ENCODE measurements at regions not wholly inside any gene's neighbourhood (a gene's known extent, or its start where the extent isn't known, plus 50 kb on each side); places are given as distances from the start of the nearest gene placed in this dataset.
"Not testable (repeated sequence)": the region's sequence is repeated elsewhere in the genome, so short reads cannot be mapped to it uniquely, and the experiment has no call there.

- DNase-seq (ENCODE audit: low spot score): no peak
These were observed 109.6 kb downstream of the KCNJ2 start for GRCh38 chr17:70278844-70279462.

DNA sequence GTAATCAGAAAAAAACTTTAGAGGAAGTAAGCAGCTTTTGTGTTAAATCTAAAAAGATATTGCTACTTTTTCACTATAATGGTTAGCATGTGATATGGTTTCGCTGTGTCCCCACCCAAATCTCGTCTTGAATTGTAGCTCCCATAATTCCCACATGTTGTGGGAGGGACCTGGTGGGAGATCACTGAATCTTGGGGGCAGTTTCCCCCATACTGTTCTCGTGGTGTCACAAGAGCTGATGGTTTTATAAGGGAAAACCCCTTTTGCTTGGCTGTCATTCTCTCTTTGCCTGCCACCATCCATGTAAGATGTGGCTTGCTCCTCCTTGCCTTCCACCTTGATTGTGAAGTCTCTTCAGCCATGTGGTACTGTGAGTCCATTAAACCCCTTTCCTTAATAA lies 117.1 kb downstream of the KCNJ2 start:
- DNase-seq (ENCODE audit: low spot score): no peak

DNA sequence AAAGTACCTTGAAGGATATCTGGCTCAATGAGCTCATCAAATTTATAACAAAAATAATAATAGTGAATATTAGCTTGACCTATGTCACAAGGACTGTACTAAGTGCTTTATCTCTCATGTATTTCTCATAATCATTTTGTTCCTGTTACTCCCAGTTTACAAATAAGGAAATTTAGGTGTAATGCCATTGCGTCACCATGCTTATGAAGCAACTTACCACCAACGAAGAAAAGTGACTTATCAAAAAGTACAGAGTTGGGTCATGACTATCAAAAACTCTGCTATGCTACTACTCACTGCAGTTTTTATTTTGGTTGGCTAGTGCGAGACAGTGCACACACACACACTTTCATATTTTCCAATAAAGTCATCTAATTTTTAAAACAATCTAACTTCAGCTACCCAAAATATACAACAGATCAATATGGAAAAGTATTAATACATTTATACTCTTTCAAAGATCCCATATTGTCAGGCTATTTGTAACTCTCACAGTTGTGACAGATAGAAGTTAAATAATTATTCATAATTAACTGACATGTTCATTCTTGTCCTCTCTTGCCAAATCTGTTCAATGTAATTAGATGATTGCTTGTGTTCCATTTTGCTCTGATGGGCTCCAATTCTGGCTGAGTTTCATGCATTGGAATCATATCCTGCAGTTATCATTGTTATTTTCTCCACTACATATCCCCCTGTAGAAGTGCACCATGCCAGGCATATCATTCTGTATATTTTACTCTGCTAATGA lies 119.4 kb downstream of the KCNJ2 start:
- no peak for DNase-seq (ENCODE audit: low spot score)

DNA sequence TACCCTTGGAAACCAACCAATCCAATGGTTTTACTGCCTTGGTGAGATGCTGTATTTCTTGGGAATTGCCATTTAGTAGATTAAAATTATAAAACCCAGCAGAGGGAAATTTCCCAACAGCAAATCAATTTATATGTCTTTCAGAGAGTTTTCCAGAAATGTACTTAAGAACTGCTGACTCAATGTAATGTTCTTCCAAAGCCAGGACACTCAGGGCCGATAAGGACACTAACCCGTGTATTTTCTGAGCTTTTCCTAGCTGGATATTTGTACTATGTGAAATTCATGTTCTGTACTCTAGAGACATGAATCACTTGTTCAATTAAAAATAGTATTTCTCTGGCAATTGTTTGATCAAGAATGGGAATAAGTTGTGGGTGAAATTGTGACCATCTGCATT lies 121.4 kb downstream of the KCNJ2 start:
- DNase-seq (ENCODE audit: low spot score): no peak

- DNase-seq (ENCODE audit: low spot score): no peak
These were observed 123.0 kb downstream of the KCNJ2 start for GRCh38 chr17:70292366-70292765.

DNA sequence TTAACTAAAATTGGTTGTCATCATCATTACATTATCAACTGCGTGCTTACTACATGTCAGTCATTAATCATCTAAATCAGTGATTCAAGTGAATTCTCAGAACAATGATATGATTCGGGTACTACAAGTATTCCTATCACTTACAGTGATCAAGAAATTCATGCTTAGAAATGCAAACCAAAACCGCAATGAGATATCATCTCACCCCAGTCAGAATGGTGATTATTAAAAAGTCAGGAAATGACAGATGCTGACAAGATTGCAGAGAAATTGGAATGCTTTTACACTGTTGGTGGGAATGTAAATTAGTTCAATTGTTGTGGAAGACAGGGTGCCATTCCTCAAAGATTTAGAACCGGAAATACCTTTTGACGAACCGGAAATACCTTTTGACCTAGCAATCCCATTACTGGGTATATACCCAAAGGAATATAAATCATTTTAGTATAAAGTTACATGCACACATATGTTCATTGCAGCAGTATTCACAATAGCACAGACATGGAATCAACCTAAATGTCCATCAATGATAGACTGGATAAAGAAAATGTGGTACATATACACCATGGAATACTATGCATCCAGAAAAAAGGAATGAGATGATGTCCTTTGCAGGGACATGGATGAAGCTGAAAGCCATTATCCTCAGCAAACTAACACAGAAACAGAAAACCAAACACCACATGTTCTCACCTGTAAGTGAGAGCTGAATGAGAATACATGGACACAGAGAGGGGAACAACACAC lies 124.4 kb downstream of the KCNJ2 start:
- DNase-seq (ENCODE audit: low spot score): not testable (repeated sequence)

DNA sequence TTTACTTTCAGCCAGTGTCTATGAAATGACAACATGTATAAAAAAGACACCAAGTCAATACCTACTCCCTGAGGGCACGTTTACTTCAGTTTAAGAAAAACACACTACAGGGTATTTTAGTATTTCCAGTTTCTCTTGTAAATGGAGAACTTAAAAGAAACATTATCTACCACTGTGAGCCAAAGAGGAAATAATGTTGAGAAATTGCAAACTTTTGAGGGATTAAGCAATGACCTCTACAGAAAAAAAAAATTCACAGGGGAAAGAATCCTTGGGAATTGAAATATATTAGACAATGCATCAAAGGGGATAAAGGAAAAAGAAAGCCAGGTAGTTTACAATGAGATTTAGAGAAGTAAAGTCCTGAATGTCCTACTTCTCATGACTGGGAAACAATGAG lies 126.0 kb downstream of the KCNJ2 start:
- DNase-seq (ENCODE audit: low spot score): no peak

- DNase-seq (ENCODE audit: low spot score): no peak
These were observed 126.4 kb downstream of the KCNJ2 start for GRCh38 chr17:70295731-70296130.

DNA sequence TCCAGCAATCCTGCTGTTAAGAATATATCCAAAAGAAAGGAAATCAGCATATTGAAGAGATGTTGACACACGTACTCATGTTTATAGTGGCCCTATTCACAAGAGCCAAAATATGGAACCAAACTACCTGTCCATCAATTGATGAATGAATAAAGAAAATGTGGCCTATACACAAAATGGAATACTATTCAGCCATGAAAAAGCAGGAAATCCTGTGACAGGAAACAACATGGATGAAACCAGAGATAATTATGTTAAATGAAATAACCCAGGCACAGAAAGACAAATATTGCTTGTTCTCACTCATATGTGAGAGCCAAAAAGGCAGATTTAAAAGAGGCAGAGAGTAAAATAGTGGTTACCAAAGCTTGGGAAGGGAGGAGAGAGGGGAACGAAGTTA lies 127.1 kb downstream of the KCNJ2 start:
- DNase-seq (ENCODE audit: low spot score): no peak

DNA sequence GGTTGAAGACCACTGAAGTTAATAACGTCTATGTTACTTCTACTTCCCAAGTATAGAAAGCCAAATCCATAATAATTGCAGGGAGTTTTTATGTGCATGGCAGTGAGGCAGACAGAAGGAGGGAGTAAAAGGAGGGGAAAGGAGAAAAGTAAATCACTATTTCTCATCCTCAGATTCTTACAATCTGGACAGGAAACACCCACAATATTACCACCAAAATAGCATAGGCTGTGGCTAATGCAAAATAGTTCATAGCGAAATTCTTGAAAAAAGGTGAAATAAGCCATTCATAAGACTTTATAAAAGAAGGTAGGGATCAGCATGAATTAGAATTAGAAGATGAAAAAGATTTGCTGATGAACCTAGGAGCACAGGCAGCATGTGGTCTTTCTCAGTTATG lies 128.1 kb downstream of the KCNJ2 start:
- DNase-seq (ENCODE audit: low spot score): no peak

GRCh38 chr17:70298929-70299531 lies 129.7 kb downstream of the KCNJ2 start:
- DNase-seq (ENCODE audit: low spot score): no peak

- no peak for DNase-seq (ENCODE audit: low spot score)
These were observed 138.3 kb downstream of the KCNJ2 start for GRCh38 chr17:70307430-70308225.

DNA sequence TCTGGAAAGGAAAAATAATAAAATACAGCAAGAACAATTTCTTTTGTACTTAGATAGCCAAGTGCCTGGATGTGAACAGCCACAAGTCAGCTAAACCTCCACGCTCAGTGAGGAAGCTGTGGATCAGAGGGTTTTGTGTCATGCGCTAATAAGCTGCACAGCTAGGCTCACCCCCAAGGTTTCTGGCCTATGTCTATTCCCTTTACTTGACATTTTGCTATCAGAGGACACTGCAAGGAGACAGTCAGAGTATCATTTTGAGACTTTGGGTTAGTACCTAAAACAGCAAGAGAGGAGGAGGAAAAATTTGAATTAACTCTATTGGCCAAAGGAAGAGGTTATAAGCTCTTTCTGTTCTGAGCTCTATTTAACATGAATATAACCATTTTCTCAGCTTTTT lies 139.3 kb downstream of the KCNJ2 start:
- DNase-seq (ENCODE audit: low spot score): no peak

DNA sequence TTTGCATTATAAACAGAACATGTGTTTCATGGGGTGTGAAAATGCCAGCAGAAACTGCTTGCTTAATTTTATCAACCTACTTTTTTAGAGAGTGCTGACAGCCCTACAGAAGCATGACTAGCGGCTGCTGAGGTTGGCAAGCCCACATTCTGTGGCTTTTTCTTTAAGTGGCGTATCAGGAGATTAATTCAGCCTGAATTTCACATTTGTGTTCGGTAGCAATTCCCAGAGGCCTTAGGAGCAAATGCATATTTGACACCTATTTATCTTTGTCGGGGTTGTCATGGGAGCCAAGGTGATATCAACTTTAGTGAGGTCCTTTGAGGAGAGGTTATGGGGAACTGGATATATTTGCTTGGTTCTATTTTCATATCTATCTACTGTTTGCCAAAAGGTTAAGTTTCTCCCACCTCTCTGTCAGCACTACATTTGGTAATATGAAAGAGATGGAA lies 140.9 kb downstream of the KCNJ2 start:
- no peak for DNase-seq (ENCODE audit: low spot score)

GRCh38 chr17:70313086-70313852 lies 143.9 kb downstream of the KCNJ2 start:
- no peak for DNase-seq (ENCODE audit: low spot score)

DNA sequence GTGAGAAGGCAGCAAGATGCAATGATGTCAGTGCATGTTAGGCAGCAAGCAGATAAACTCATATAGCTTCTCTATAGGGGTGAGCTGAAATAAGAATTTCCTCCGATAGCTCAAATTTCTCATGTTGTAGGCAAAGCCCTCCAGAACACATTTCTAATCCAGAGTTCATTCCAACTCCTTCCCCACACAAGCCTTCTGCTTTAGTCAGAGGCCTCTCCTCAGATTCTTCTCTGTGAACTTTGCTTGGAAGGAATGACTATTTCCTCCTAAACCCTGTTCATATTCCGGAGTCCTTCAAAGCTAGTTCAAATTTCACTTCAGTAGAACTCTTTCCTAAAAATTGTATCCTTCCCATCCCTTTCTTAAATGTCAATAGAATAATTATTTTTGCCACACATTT lies 144.8 kb downstream of the KCNJ2 start:
- no peak for DNase-seq (ENCODE audit: low spot score)

- no peak for DNase-seq (ENCODE audit: low spot score)
These were observed 145.2 kb downstream of the KCNJ2 start for GRCh38 chr17:70314506-70314905.

GRCh38 chr17:70317421-70317820 lies 148.1 kb downstream of the KCNJ2 start:
- no peak for DNase-seq (ENCODE audit: low spot score)

- no peak for DNase-seq (ENCODE audit: low spot score)
These were observed 148.7 kb downstream of the KCNJ2 start for GRCh38 chr17:70318051-70318450.

- no peak for DNase-seq (ENCODE audit: low spot score)
These were observed 150.2 kb downstream of the KCNJ2 start for GRCh38 chr17:70319516-70319915.
